Lower leg skin (tissue), 4 donors: ENCODE measurements at regions not wholly inside any gene's neighbourhood (a gene's known extent, or its start where the extent isn't known, plus 50 kb on each side); places are given as distances from the start of the nearest gene placed in this dataset.

Source experiments
- DNase-seq, 2 donors: peaks; one replicate each; pipeline ENCODE4 v3.0.0-alpha.2; 2019; ENCODE audit warnings: low spot score in 2 of 2
- H3K4me3 ChIP-seq: fragments of 200-600 bp; sonication (generic); 2 replicates; pipeline ENCODE4 v1.5.1; 2017; ENCODE audit warnings: mild to moderate bottlenecking, low read depth; ENCODE audit not compliant: poor library complexity, severe bottlenecking
- CTCF ChIP-seq, 3 donors: fragments of 450-650 bp; IDR thresholded peaks; one replicate each; pipeline ENCODE4 v1.5.1; 2016; ENCODE audit warnings: antibody characterized with exemption in 3 of 3, mild to moderate bottlenecking in 3 of 3, moderate library complexity in 2 of 3
- POLR2A ChIP-seq, 2 donors: fragments of 450-650 bp; IDR thresholded peaks; one replicate each; pipeline ENCODE4 v1.6.1; 2016 to 2017; ENCODE audit warnings: antibody characterized with exemption in 2 of 2, mild to moderate bottlenecking in 1 of 2, moderate library complexity in 1 of 2
- WGBS, 2 donors: methylation state at CpG; one replicate each; pipeline ENCODE4 v1.1.5; 2018; 5-methylcytosine and 5-hydroxymethylcytosine counted together
- intact Hi-C: fragments of 100-400 bp; cut with DNase I; formaldehyde crosslinking; loops from one replicate; pipeline ENCODE4 v1.15.0; 2023; ENCODE audit warnings: low total_unique reads

DNA sequence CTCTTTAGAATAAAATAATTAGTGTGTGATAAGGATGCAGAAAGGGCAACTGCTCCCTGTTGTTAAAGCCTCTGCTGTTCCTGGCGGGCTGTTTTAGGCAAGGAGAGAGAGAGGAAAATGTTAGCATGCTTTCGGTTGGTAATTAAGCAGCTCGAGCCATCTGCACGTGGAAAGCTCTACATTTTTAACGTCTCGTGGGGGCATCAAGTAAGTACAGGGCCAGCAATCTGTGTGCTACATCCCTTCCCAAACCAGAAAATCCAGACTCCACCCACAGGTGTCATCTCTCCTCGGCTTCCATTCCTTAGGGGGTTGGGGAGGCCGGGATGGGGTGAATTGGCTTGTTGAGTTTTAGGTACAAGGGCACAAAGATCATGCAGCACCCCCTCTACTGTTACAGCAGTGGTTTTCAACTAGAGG lies 62.4 kb upstream of the MARCHF10 start:
- TF ChIP-seq POLR2A (IDR thresholded peaks at IDR 0.05) (no peak), CTCF (IDR thresholded peaks at IDR 0.05) (no peak)
- 42 to 50% methylated on average over 8 of the region's 8 CpGs for WGBS, 2 donors
- intact Hi-C loops, result no loop called here
- DNase-seq, result no peak
- no peak overlapping the region for H3K4me3 ChIP-seq

DNA sequence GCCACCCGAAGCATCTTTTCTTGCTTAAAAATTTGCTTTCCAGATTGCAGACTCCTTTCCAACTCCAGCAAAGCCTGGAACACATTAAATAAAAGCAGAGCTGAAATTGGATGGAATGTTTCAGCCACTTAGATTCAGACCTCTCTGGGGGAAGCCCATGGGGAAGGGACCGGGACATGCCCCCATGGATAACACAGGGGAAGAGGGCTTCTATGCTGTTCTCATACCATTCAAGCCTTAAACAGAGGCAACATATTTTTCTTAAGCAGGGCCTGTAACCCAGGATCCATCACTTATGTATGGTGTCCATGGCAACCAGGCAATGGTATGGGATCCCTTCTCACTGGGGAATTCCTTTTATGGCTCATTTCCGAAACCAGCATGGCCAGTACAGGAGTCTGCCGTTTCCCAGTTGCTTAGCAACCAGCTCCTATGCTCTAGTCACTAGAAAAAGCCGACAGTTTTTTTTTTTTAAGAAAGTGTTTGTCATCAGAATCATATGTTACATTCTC lies 62.0 kb upstream of the MARCHF10 start:
- DNase-seq, result no peak
- no peak overlapping the region for H3K4me3 ChIP-seq
- intact Hi-C loops, result no loop called here
- WGBS, 2 donors, result 34 to 39% methylated on average over 5 of the region's 5 CpGs
- TF ChIP-seq CTCF (IDR thresholded peaks at IDR 0.05) (no peak), POLR2A (IDR thresholded peaks at IDR 0.05) (no peak)

- no peak overlapping the region for H3K4me3 ChIP-seq
- 75 to 84% methylated on average over 2 of the region's 2 CpGs for WGBS, 2 donors
- TF ChIP-seq CTCF (IDR thresholded peaks at IDR 0.05), result no peak
- no peak for TF ChIP-seq POLR2A (IDR thresholded peaks at IDR 0.05)
- intact Hi-C loops, result no loop called here
- no peak for DNase-seq
Observed at GRCh38 chr17:62868723-62869122, 60.6 kb upstream of the MARCHF10 start.

DNA sequence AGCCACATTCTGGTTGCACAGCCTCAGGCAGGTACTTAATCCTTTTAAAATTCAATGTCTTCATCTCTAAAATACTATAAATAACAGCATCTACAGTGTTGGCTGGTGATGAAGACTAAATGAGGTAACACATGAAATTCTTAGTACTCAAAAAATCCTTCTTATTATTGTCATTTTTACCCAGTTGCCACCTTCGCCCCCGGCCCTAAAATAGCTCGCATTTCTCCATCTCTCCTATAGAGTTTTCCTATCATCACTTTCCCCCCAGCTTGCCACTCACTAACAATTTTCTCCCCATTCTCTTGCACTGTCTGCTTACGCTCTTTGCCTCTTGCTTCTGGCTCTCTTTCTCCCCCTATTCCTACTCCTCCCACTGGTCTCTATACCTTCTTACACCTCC lies 59.9 kb upstream of the MARCHF10 start:
- intact Hi-C loops, result no loop called here
- TF ChIP-seq CTCF (IDR thresholded peaks at IDR 0.05) (no peak), POLR2A (IDR thresholded peaks at IDR 0.05) (no peak)
- DNase-seq, result no peak
- no peak overlapping the region for H3K4me3 ChIP-seq
- 62 to 82% methylated on average over 4 of the region's 4 CpGs for WGBS, 2 donors

DNA sequence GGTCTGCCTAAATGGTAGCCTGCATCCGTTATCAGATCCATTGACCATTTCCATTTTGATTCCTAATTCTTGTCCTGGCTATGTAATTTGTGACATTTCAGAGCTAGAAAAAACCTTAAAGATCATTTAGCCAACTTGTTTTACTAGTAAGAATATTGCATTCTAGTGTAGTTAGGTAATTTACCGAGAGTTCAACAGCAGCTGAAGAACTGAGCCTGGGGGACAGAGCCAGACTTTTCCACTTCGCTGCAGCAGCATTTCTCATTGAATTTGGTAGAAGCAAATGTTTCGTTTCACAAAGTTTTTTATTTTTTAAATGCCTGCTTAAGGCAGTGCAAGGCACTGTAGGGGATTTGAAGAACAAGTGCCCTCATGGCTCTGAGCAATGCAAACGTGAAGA lies 59.2 kb upstream of the MARCHF10 start:
- WGBS, 2 donors, result 72 to 77% methylated on average over 5 of the region's 5 CpGs

More for the DNA sequence above, 59.2 kb upstream of the MARCHF10 start:
- TF ChIP-seq POLR2A (IDR thresholded peaks at IDR 0.05) (no peak), CTCF (IDR thresholded peaks at IDR 0.05) (no peak)
- H3K4me3 ChIP-seq, result no peak overlapping the region
- no peak for DNase-seq
- intact Hi-C loops, result no loop called here
